Sigmoid colon (tissue), 3 donors: ENCODE measurements at regions not wholly inside any gene's neighbourhood (a gene's known extent, or its start where the extent isn't known, plus 50 kb on each side); places are given as distances from the start of the nearest gene placed in this dataset.

Experiments used
- POLR2A ChIP-seq, 2 donors: fragments of 450-650 bp; IDR thresholded peaks; one replicate each; pipeline ENCODE4 v1.6.1; 2016; ENCODE audit warnings: antibody characterized with exemption in 2 of 2, mild to moderate bottlenecking in 2 of 2, moderate library complexity in 2 of 2
- TF ChIP-seq, protein P1 (sequence below), 4 experiments: fragments of 450-650 bp in 3 of 4; fragments of 200-600 bp in 1 of 4; IDR thresholded peaks; one replicate each; pipeline ENCODE4 v1.5.1; 2016 to 2019; ENCODE audit warnings: antibody characterized with exemption in 4 of 4, mild to moderate bottlenecking in 3 of 4, moderate library complexity in 2 of 4

DNA sequence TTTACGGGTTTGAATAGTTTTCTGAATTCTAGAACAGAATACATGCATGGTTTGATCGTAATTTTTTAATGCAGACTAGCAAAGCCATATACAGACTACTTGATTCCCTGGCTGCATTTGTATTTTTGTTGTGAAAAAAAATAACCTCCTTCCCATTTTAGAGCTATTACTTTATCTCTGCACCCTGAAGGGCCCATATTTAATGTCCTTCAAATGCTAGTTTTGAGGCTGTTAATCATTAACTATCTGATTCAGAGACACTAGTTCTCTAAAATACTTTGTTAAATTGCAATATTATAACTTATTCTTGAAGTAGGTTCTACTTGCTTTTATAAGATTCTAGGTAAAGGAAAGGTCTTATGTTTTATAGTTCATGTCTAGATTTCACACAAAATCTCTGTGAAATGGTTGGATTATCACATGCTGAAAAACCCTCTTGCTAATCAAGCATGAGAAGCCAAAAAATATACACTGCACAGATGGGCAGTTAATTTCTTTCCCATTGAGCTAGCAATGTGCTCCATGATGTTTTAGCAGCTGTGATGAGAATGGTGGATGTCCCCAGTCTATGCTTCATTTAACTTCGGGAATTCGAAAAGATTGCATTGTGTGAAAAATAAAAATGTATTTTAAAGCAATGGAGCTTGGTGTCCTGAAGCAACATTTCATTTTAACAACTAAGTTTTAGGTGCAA, 634.0 kb upstream of the BCHE start:
- no peak for TF ChIP-seq POLR2A (IDR thresholded peaks at IDR 0.05)
- TF ChIP-seq, protein P1, sequence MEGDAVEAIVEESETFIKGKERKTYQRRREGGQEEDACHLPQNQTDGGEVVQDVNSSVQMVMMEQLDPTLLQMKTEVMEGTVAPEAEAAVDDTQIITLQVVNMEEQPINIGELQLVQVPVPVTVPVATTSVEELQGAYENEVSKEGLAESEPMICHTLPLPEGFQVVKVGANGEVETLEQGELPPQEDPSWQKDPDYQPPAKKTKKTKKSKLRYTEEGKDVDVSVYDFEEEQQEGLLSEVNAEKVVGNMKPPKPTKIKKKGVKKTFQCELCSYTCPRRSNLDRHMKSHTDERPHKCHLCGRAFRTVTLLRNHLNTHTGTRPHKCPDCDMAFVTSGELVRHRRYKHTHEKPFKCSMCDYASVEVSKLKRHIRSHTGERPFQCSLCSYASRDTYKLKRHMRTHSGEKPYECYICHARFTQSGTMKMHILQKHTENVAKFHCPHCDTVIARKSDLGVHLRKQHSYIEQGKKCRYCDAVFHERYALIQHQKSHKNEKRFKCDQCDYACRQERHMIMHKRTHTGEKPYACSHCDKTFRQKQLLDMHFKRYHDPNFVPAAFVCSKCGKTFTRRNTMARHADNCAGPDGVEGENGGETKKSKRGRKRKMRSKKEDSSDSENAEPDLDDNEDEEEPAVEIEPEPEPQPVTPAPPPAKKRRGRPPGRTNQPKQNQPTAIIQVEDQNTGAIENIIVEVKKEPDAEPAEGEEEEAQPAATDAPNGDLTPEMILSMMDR (IDR thresholded peaks at IDR 0.05) = no peak
